NOMO-1 treated with DMSO at 0.1 percent for 48 hours (cell line): ENCODE measurements at regions not wholly inside any gene's neighbourhood (a gene's known extent, or its start where the extent isn't known, plus 50 kb on each side); places are given as distances from the start of the nearest gene placed in this dataset.

ENCODE experiments used
- DNase-seq: peaks from one replicate; lab custom pipeline; 2025; ENCODE audit not compliant: unreplicated experiment; lab: John Stamatoyannopoulos, UW

DNA sequence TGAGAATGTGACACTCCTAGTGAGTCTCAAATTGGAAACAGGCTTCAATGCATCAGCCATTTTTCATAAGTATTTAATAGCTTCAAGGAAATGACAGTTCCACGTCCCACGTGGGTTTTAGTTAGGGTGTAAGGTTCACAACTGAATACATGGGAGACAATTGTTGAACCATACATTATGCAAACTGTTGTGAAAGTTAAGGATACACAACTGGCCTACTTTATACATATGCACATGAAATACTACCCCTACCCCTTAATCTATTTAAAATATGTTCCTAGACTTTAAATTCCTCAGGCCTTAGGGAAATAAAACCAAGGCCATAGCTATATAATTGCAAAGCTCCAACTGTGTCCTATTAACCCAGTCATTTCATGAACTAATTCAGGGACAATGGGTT lies 436.1 kb downstream of the BTBD3 start:
- DNase-seq, result no peak

DNA sequence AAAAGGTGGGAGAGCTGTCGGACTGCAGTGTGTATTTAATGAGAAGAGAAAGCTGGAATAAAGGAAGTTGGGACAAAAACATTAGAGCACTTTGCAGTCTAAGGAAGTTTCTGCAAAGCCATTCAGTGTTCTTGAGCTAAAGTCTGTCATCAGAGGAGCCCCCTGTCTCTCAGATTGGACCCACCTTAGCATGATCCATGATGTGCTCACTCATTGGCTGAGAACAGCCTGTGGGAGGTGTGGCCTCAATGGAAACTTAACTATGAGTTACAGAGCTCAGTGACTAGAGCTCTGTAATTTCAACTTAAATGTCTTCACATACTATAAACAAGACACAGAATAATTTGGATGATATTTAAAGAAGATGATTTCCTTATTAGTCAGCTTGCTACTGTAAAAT lies 437.0 kb downstream of the BTBD3 start:
- DNase-seq, result peak; percentile 10

DNA sequence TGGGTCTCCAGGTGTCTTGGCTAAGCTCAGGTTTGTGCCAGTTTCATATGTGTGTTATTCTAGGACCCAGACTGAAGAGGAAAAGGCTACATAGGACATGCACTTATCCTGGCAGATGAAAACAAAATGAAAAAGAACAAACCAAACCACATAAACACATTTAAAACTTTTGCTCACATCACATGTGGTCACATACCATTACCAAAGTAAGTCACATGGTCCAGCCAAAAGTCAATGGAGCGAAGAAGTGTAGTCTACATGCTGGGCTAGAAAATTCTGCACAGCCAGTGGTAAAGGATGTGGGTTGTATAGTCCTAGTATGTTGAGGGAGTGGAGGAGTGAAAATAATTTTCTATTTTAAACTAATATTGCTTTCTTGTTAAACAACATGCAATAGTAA lies 437.5 kb downstream of the BTBD3 start:
- no peak for DNase-seq

DNA sequence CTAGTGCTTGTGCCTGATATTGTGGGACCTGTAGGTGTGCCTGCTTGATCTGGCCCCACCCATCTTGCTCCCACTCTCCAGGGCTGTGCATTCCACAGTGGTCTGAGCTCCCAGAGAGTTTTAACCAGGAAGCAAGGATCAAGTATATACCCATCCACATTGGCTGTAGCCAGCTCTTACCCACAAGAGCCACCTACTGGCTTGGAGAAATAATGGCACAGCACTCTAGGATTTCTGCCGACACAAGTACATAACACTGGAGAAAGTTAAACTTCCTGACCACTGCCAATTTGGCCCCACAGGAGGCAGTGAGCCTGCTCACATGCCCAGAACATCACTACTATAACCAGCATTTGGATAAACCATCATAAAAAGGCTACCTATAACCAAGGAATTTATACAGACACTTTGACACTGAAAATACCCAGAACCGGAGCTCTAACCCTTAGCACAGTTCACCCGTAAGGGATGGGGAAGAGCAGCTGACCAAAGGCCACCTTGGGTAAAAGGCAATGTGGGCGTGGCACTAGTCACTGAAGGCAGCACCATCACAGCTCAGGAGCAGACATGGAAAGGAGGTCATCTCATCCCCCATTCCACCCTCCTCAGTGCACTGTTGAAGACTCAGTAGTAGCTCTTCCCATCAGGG lies 440.4 kb downstream of the BTBD3 start:
- DNase-seq, result no peak

DNA sequence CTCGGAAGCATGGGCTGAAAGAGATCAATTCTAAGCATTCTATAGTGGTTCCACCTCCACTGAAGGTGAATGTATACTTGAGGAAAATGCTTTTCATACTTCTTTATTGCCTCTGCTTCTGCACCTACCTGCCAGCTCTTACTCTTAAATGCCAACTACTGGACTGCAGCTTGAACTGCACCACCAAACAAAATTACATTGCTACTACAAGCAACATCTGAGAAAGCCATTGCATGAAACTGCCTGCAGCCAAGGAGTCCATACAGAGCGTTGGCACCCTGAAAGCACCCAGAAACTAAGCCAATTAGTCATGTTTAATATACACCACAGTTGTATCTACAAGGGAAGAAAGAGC lies 440.9 kb downstream of the BTBD3 start:
- no peak for DNase-seq

DNA sequence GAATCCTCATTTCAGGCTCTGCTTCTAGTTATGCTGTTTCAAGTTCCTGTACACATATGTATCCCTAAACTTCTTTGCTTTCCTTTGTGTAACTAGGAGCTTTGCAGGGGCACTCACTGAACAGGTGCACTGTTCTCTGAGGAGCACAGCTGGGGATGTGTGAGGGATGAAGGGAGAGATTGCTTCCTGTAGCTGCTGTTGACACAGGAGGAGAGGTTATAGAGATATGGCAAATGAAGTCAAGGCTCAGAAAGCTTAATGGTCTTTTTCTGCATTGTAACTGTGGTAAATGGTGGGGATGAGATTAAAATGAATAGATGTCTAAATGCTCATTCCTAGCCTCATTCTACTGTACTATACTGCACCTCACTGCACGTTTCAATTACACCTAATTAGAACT lies 454.3 kb downstream of the BTBD3 start:
- DNase-seq, result no peak

DNA sequence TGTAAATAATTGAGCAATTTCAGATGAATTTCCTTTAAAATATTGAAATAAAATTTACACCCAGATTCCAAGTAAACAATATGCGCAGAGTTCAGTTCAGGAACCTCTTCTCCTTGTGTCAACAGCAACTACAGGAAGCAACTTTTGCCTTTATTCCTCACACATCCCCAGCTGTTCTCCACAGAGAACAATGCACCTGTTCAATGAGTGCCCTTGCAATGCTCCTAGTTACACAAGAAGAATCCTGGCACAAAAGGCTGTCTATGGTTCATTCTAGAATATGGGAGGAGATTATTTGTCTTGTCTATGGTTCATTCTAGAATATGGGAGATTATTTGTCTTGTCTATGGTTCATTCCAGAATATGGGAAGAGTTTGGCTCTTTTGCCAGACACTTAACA lies 454.9 kb downstream of the BTBD3 start:
- DNase-seq, result no peak

DNA sequence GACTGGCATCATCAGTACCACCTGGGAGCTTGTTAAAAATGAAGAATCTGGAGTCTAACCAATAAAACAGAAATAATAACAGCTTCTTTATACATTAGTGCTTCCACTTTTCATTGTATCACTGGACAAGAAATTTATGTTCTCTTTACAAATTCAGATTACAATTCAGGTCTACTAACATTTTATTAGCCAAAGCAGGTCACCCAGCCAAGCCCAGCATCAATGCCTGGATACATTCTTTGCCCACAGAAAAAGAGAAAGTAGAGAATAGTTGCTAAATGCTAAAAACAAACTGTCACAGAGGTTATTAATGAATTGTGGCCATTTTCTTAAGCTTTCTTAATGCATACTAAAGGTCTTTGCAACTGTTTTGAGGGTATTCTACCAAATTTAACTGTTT lies 458.3 kb downstream of the BTBD3 start:
- DNase-seq, result no peak

DNA sequence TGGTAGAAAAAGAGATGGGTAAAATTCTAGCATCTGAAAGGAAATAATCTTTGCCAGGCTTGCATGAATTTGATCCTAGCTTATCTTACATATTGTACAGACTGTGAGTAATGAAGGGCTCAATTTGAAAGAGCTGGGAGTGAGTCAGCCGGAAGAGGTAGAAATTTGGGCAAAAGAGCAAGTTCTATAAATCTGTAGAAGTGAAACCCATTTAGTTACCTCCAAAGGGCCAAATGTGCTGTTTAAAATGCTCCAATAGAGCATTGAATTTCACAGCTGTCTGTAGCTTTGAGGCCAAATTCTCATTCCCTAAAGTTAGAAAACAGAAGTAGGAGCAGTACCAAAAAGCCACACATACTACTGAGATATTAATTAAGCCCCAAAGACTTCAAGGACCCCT lies 466.1 kb downstream of the BTBD3 start:
- peak; percentile 31 for DNase-seq

DNA sequence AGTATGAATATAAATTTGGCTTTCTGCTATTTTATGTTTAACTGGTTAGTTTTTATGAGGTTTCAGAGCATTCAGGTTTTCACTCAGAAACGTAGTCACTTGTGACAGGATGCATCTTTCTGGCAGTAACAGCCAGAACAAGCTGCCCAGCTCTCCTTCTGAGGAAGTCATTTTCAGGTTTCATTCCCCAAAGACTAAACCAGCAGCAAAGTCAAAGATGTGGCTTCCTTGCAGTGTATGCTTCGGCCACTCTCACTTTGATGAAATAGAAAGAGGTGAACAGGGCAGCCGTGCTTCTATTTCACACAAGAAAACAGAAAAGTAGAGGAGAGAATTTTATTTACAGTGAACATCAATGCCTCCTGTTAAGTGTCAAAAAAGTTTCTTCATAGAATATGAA lies 469.1 kb downstream of the BTBD3 start:
- no peak for DNase-seq

DNA sequence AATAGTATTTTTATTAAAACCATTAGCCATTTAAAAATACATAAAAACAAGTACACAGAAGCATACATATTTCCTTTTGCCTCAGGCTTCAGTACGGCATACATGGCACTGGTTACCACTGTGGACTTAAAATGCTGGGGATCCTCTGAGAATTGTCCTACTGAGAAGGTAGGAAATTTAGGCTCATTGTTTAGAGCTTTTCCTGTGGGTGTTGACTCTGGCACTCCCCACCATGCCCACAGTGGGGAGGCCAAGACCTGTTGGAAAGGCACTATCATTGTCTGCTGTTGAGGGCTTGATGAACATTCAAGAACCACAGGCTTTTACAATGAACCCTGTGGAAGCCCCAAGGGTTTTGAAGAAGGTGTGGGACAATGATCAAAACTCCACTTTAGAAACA lies 473.4 kb downstream of the BTBD3 start:
- DNase-seq, result no peak

DNA sequence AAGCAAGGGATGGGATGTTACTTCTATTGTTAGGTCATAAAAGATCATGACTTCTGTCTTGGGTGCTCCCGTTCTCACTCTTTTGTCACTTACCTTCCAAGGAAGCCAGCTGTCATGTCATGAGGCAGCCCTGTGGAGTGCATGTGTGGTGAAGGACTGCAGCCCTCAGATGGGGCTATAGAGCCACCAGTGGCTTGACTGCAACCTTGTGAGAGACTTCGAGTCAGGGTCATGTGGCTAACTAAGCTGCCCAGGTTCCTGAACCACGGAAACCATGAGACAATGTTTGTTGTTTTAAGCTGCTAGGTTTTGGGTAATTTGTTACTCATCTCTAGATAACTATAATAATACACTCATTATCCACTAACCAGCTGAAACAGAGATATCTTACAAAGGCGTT lies 477.1 kb downstream of the BTBD3 start:
- DNase-seq, result no peak

DNA sequence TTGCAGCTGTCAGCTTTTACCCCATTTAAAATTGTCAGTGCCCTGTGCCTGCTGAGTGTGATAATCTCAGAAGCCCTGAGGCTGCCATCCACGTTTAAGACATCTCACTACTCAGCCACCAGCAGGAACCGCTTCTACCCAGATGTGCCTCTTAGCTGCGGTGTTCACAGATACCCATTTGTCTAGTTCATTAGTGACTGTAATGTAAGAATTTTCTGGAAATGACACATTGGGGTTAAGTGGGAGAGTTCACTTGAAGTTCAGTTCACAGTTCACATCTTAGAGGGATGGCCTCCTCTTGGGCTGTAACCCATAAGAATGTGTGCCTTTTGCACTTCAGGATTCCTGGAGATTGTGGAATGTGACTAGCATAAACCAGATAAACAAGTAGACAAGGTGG lies 477.7 kb downstream of the BTBD3 start:
- no peak for DNase-seq

DNA sequence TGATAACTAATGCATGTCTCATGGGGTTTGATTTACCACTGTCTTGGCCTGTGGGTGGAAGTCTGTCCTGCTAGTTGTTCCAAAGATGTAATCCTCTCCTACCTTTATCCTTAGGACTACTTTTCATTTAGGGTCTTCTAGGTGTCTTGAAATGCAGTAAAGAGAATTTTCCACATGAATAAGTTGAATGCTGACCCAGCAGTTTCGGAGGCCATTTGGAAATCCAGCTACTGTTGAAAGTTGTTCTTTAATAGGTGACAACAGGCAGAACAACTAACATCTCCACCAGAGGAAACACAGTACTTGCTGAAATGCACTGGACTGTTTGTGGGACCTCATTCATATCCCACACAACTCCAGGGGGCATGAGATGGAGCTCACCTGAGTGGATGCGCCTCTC lies 478.1 kb downstream of the BTBD3 start:
- no peak for DNase-seq

DNA sequence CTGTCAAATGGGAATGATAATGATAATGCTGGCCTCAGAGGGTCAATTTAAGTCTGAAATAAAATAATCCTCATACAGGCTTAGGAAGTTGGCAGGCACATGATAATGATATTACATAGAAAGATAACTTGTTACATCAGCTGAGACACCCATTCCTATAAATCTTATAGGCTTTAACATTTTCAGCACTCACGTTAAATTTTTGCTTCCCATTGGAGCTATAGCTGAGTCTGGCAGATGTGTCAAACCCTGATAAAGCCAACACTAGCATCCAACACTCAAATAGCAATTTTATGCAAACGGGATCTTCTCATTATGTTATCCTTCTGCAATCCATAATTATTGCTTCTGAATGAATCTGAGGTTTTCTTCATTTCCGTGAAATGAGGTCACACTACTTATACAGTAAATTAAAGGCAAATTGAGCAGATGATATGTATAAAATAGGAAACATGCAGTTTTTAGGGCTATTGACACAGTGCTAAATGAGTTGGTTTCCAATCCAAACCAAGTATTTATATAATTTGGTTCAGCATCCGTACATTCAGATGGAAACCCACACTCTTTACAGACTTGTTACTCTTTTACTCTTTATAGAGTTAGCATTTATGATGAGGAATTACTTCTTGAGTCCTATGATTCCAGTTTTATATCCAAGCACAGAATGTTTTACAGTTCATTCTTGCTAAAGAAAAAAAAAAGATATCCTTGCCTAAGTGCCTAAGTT lies 481.6 kb downstream of the BTBD3 start:
- DNase-seq, result no peak

DNA sequence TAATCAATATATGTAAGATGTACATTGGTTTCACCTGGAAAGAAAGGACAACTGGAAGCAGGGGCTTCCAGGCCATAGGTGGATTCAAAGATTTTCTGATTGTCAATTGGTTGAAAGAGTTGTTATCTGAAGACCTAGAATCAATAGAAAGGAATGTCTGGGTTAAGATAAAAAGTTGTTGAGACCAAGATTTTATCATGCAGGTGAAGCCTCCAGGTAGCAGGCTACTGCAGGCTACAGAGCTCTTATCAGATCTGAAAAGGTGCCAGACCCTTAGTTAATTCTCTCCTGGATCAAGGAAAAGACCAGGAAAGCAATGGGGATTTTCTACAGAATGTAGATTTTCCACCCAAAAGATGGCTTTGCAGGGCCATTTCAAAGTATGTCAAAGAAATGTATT lies 487.2 kb downstream of the BTBD3 start:
- no peak for DNase-seq

DNA sequence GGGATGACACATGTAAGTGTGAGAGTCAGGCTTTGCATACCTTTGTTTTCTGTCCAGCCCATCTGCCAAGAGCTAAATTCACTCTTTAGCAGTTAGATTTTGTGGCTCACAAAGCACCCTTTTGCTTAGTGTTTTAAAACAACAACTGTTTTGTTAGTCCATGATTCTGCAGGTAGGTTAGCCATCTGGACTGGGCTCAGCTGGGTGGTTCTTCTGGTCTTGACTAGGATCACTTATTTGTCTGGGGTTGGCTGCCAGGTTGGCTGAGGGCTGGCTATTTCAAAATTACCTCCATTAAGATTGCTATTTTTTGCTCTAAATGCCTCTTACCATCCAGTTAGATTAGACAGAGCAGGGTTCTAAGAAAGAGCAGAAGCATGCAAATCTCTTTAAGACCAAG lies 489.3 kb downstream of the BTBD3 start:
- no peak for DNase-seq

DNA sequence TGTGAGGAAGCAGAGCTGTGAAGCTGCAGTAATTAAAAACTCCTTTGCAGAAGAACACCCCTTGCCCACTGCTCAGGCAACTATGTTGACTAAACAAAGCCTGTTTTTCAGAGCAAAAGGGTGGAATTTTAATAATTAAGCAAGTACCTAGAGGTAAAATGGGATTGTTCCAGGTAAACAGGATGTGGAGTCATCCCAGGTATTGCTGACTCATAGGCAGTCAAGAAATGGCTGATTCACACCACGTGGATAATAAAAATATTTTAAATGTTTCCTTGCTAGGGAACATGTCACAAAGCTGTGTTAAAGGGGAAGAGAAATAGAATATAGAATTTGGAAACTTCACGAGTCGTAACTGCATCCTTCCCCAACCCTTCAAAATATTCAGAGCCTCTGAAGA lies 491.8 kb downstream of the BTBD3 start:
- DNase-seq, result no peak

DNA sequence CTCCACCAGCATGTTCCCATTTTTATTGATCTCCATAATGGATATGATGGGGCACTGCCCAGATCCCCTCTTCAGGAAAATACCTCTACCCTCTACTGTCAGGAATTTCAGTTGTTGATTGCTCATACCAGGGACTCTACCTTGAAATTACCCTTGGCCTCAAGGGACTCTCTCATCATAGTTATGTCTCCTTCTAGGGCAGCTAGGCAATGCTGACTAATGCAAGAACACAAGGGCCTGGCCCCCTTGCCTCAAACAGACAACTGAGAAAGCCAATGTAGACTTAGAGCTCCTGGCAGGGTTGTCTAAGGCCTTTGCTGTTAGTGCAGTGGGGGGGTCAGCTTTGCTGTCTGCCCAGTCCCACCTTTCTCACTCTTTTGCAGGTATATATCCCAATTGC lies 493.1 kb downstream of the BTBD3 start:
- DNase-seq, result no peak

DNA sequence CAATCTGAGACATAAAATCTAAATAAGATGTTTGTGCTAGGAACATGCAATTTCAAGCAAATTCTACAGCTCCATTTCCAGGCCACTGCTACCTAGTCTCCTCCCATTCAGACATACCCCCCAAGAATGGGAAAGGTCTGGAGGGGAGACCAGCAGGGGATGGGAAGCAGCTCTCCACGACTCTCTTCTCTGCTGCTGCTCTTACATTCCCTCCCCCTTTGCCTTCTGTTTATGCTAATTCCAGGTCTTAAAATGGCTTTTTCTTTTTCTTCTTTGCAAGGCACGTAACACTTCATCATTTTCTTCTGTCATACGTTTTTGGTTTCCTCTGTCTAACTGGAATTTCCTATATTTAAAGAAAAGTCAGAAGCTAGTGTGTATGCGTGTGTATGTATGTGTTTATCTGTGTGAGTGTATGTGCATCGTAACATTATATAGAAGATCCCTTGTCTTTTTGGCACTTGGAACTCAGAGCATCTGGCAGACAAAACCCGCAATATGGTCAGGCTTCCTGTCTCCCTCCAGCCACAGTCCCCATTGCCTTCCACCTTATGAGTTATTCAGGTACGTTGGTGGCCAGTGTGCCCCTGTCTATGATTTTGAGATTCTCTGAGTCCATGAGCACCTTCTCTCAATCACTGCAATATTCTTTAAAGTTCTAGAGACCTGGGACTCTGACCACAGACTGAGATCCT lies 493.7 kb downstream of the BTBD3 start:
- no peak for DNase-seq

DNA sequence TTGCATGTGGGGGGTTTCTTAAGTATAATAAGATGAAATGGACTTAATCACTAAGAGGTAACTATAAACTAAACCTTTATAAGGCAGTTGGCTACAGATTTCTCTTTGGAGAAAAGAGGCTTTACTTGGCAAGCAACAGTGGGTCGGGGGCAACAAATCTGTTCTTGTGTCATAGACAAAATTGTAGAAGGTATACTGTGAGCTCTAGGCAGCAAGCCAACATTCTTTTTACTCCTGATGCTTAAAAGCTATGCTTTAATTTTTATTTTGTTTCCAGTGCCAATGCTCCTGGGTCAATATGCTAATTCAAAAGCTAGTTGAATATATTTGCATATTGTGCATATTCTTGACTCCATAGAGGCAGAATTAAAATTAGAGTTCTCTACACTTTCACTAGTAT lies 495.4 kb downstream of the BTBD3 start:
- no peak for DNase-seq

DNA sequence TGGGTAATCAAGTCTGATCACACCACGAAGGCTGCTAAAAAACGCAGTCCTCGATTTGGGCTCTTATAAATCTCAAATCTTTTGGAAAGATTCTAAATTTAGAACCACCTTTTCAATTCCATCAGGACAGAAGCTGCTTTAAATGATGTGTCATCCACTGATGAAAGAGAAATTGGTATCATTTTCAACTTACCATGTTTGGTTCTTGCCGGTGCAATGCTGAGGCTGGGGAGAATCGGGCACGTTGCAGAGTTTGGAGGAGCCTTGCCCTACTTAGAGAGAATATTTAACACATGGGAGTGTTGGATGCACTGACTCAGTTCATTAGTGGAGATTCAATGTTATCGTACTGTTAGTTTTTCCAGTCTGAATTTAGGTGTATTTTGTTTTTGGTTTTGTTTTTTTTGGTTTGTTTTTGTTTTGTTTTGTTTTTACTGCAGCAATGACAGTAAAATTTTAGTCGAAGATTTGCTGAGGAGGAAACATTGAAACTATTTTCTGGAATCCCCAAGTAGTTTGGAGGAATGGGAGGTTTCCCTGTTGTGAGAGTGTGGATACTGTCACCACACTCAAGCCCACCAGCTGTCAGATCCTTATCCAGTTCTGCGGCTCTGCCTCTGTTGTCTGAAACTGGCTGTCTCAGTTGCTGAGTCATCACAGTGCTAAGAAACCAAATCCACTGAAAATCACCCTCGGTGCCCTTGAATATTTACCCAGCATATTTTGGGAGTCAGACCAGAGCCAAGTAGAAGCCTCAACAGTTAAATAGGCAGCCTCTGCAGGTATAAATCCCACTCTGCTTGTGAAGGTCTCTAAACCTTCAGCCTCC lies 497.0 kb downstream of the BTBD3 start:
- no peak for DNase-seq
